ENCODE measurements at regions not wholly inside any gene's neighbourhood (a gene's known extent, or its start where the extent isn't known, plus 50 kb on each side); places are given as distances from the start of the nearest gene placed in this dataset.
"Not testable (repeated sequence)": the region's sequence is repeated elsewhere in the genome, so short reads cannot be mapped to it uniquely, and the experiment has no call there.

GRCh38 chrX:75873993-75874392 is 88.9 kb upstream of the MAGEE2 start:
- DNase-seq (ENCODE audit: low spot score), result no peak

GRCh38 chrX:75883446-75883845 is 98.4 kb upstream of the MAGEE2 start:
- no peak for DNase-seq (ENCODE audit: low spot score)

- DNase-seq (ENCODE audit: low spot score), result no peak
These were observed 102.8 kb upstream of the MAGEE2 start for GRCh38 chrX:75887833-75888232.

DNA sequence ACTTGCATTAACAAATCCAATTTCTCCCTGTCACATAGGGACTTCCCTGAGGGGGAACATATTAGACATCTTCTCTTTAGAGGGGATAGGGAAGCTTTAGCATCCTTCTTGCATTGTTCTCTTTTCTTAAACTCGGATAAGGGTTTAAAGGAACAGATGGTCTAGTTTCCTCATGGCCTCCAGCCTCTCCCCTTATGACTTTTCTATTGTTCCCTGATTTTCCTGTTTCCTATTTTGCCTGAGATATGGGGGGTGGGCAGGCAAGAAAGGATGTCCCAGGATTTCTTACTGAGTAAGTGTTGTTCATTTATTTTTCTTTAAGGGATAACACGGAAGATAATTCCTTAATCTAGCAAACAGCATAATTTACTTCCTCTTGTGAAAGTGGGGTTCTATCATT is 107.7 kb upstream of the MAGEE2 start:
- no peak for DNase-seq (ENCODE audit: low spot score)

DNA sequence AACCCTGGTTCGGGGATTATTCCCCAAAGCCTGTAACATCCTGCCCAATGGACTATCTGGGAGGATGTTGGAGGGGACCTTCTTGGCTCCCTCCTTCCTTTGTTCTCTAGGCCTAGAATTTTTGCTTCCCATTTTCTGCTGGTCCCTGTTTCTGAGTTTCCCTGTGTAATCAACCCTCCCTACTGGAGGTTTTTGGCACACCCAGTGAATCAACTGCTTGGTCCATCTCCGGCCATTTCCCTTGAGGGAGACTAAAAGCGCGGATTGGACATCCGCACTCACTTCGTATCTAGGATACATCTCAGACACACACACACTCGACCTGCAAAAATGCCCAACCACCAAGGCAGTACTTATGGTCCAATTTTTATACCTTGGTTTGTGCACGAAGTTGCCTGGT is 108.2 kb upstream of the MAGEE2 start:
- DNase-seq (ENCODE audit: low spot score), result no peak

DNA sequence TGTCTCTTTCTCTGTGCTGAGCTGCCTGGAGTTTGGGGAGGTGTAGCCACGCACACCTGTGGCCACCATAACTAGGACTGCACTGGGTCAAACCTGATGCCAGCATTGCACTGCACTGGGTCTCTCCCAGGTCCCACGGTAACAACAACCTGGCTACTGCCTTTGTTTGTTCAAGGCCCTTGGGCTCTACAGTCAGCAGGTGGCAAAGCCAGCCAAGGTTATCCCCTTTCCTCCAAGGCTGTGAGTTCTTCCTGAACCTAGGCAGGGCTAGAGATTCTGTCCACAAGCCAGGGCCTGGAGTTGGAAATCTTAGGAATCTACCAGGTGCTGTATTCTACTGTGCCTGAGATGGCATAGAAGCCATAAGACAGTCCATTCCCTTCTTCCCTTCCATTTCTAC is 126.7 kb upstream of the MAGEE2 start:
- no peak for DNase-seq (ENCODE audit: low spot score)

DNA sequence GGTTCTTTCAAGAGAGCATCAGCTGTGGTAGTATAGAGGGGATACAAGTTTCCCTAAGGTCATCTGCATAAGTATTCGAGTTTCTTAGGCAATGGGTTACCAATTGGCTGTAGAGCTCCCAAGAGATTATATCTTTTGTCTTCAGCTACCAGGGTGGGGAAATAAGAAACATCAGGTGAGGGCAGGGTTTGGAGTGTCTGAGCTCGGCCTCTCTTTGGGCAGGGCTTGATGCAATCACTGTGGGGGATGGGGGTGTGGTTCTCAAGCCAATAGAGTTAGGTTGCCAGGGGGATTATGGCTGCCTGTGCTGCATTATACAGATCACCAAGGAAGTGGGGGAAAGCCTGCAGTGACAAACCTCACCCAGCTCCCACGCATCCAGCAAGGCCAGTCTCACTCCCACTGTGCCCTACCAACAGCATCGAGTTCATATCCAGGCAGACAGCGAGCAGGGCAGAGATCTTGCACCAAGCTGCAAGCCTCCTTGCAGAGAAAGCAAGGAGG is 172.1 kb upstream of the MAGEE2 start:
- DNase-seq (ENCODE audit: low spot score), result no peak

DNA sequence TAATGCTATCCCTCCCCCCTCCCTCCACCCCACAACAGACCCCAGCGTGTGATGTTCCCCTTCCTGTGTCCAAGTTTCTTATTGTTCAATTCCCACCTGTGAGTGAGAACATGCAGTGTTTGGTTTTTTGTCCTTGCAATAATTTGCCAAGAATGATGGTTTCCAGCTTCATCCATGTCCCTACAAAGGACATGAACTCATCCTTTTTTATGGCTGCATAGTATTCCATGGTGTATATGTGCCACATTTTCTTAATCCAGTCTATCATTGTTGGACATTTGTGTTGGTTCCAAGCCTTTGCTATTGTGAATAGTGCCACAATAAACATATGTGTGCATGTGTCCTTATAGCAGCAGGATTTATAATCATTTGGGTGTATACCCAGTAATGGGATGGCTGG is 176.3 kb upstream of the MAGEE2 start:
- DNase-seq (ENCODE audit: low spot score), result not testable (repeated sequence)

DNA sequence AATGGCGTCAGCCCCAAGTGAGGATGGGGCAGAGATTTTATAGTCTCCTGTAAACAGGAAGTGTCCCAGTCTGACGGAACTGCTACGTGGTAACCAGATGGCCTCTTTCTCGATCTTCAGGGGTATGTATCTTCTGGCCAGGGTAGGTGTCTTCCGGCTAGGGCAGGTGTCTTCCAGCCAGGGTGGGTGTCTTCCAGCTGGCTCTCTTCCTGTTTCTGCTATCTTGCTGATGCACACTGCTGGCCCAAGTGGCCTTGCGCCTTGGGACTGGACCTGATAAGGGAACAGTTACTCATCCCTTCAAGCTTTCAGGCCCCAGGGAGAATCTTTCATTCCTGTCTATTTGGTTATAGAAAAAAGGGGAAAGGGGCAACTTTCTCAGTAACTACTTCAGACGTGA is 178.7 kb upstream of the MAGEE2 start:
- DNase-seq (ENCODE audit: low spot score), result no peak

DNA sequence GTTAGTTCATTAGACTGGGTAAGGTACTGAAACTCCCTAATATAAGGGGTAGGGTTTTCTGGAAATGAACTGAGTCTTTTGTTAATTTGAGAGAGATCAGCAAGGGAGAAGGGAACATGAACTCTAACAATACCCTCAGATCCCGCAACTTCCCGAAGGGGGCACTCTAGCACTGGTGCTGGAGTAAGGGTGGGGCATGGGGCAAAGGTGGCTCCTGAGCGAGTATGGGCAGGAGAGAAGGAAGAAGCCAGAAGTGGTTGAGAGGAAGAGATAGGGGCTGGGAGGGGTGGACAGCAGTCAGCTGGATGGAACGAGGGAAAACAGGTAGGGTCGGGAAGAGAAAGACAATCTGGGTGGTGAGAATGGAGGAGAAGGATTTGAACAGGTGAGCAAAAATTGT is 183.2 kb upstream of the MAGEE2 start:
- DNase-seq (ENCODE audit: low spot score), result peak; percentile 53

DNA sequence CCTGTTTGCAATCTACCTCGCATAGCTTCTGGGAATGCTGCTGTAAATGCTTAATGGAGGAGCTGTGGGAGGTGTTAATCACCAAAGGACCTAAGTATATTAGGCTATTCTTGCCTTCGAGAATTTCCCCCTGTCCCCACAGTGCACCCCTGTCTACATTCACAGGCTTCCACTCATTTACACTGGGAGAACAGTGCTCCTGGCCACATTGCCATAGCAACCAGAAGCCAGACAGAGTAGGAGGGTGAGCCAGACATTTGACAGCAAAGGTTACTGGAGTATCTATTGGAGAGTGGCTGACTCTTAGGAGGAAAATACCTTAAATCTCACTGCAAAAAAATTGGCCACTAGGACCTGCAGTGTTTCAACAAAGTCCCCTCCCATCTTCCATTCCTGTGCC is 185.9 kb upstream of the PBDC1 start:
- DNase-seq (ENCODE audit: low spot score), result no peak

GRCh38 chrX:75989806-75990590 is 182.9 kb upstream of the PBDC1 start:
- DNase-seq (ENCODE audit: low spot score), result no peak

GRCh38 chrX:75997692-75998091 is 175.2 kb upstream of the PBDC1 start:
- DNase-seq (ENCODE audit: low spot score), result no peak

GRCh38 chrX:76014321-76014720 is 158.5 kb upstream of the PBDC1 start:
- DNase-seq (ENCODE audit: low spot score), result no peak

DNA sequence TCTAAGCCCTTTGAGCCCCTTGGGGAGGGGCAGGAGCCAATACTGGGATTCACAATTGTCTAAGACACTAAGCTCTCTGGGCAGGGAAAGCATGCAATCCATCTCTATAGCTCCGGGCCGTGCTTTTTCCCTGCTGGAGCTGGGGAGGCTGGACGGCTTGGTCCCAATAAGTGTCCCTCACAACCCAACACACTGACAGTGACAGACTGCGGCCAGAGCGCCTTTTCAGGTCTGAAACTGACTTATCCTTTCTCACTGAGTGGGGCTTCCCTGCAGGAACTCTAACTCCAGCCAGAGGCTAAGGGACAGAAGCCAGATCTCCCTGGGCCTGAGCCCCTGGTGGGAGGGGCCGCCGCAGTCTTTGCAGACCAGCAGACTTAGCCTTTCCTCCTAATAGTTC is 146.6 kb upstream of the PBDC1 start:
- no peak for DNase-seq (ENCODE audit: low spot score)

DNA sequence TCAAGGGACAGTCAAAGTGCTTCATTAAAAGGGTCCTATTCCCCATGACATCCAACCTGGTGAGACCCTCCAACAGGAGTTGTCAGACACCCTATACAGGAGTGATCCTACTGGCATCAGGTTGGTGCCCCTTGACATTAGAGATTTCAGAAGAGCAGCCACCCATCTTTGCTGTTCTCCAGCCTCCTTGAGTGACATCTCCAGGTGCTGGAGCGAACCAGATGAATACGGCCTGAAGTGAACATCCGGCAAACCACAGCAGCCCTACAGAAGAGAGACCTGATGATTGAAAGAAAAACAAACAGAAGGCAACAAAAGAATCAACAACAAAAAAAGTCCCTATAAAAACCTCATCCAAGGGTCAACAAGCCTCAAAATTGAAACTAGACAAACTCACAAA is 146.1 kb upstream of the PBDC1 start:
- DNase-seq (ENCODE audit: low spot score), result no peak

GRCh38 chrX:76029385-76029784 is 143.5 kb upstream of the PBDC1 start:
- no peak for DNase-seq (ENCODE audit: low spot score)

- DNase-seq (ENCODE audit: low spot score), result no peak
These were observed 108.0 kb upstream of the PBDC1 start for GRCh38 chrX:76064825-76065224.

DNA sequence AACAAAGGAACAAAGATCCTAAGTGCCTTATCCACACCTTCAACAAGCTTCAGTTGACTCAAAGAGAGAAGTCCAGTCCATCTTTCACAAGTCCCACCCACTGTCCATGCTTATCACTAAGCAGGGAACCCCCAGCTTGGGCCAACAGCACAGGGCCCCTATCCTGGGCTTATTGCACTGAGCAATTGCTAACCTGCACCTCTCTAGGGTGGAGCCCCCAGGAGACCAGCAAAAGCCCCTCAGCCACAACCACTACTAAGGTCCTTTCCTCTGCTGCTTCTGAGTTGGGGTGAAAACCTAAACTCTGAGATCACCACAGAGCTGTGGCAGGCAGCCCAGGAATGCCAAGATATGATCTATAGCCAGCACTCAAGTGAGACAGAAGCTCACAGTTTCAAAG is 96.7 kb upstream of the PBDC1 start:
- DNase-seq (ENCODE audit: low spot score), result no peak

DNA sequence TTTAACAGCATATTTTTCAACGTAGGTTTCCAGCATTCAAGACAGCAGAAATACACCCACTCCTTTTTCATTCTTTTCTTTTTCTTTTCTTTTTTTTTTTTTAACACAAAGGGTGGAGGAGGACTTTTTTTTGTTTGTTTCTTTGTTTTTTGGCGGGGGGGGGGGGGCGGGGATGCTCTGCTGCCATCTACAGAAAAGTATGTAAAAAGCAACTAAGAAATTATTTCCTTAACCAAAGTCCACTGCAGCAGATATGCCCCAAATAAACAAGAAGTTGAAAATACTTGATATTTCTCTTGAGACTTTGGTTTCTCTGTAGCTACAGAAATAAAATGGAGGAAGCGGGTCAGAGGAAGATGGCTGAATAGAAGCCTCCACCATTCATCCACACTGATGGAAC is 63.2 kb upstream of the PBDC1 start:
- DNase-seq (ENCODE audit: low spot score), result no peak

Data from HT-29 (cell line).